ENCODE measurements at regions not wholly inside any gene's neighbourhood (a gene's known extent, or its start where the extent isn't known, plus 50 kb on each side); places are given as distances from the start of the nearest gene placed in this dataset.

DNA sequence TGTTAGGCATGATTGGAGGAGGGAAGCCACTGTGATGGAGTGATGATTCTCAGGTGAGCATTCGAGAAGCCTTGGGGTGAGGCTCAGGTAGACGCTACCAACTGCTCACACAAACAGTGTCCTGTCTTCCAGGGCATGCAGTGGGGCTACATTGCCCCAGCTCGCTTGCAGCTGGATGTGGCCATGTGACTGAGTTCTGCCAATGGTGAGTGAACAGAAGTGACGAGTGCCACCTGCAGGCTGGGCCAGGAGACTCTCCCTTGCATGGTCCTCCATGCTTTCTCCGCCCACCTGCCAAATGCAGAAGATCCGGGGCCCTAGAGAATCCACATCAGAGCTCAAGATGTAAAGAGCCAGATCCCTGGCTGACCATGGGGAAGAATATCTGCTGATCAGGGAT is 195.9 kb downstream of the BCR start:
- DNase-seq: no peak

DNA sequence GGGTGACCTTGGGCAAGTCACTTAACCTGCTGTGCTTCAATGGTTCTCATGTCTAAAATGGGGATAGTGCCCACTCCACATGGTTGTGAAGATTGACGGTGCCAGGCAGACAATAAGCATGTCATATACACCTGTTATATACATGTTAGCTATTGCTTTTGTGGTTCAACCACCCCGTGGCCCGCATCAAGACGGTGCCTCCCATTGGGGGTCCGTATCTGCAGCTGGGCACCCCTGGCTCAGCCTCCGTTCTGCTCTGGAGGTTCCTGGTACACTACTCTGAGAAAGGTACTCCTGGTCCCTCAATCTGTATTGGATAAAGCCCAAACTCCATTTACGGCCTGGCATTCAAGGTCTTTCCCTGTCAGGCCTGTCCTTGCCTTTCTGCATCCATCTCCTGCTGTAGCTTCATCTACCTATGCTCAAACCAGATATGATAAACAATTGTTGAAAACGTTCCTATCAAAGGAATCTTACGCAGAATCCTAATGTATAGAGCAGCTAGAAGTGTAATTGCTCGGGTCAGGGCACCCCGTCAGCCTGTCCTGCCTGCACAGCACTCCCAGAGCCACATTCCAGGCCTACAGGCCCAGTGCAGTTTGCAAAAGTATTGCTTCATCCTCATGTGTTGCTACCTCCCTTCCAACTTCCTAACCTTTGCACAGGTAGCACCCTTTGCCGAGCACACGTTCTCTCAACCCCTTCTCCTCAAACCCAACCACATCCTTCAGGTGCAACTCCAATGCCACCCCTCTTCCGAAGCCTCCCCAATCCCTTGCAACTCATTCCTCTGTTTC is 194.9 kb downstream of the BCR start:
- no peak for DNase-seq

DNA sequence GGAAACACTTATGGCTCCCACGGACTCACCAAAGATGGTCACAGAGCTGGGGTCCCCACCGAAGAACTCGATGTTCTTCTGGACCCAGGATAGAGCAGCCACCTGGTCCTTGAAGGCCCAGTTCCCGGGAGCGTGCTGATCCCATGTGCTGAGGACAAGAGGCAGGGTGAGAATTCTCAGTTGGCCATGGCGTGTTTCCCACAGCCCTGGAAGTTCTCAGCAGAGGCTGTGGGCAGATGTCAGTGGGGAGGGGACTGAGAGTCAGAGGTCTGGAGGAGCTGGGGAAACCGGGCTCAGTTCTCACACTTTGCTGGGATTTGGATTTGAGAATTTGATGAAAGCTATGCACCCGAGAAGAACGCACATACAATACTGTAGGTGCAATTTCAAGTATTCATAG is 193.3 kb downstream of the BCR start:
- DNase-seq: no peak

DNA sequence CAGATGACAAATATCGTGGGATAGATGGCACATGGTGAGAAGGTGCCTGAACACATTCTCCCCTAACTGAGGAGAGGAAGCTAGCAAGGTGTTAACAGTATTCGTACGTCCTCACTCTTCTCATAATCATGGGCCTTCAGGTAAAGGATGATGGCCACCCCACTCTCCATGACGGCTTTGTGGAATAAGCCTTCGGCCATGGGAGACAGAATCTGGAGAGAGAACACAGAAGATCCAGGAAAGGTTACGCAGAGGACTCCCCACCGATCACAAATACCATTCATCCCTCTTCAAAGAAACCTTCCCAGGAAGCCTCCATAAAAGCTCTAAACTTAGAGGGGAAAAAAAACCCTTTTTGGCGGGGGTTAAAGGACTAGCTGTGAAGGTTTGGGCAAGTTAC is 189.9 kb downstream of the BCR start:
- no peak for DNase-seq

DNA sequence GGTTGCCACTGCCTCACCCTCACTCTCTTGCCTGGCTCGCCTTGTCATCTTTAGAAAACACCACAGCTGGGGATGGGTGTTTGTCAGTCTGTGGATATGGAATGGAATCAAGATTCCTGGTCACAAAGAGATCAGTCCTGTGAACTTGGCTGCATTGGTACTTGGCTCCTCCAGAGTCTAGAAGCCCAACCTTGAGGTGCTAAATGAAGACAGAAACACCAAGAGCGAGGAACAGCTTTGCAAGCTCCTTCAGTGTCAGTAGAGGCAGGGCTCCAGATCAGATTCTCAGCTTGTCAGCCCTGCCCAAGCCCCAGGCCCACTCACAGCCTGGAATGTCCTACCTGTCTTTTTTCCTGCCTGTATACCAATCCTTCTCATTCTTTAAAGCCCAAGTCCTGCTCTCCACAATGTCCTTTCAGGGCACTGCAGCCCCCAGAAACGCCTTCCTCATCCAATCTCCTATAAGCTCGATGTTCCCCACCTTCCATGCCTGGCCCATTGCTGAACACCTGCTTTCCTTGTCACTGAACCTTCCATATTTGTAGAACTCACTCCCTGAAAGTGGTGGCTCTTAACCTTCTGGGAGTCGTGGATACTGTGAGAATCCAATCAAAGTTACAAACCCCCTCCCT is 188.9 kb downstream of the BCR start:
- DNase-seq: no peak

Measured in DMS 273 treated with DMSO at 0.1 percent for 48 hours (cell line).